ENCODE measurements at regions not wholly inside any gene's neighbourhood (a gene's known extent, or its start where the extent isn't known, plus 50 kb on each side); places are given as distances from the start of the nearest gene placed in this dataset.
A peak's percentile ranks its signal among the peaks of the same experiment; 100 is the strongest.

GRCh38 chr5:82519558-82519957, 241.4 kb upstream of the RPS23 start:
- H3K4me3 ChIP-seq (ENCODE audit: low read depth in 1 of 3, low read length in 3 of 3) = no peak overlapping the region
- H3K9me3 ChIP-seq (ENCODE audit: control insufficient read depth in 4 of 4, low read length in 3 of 4) = no peaks in the 10 kb centered on the region
- peaks cover 0 to 3% (median 0%) of the 10 kb centered on the region in 4 donors for H3K4me1 ChIP-seq (ENCODE audit: control insufficient read depth in 4 of 4, insufficient read depth in 4 of 4, low read length in 3 of 4)
- no peak for DNase-seq (ENCODE audit: low spot score)
- TF ChIP-seq GABPA (IDR thresholded peaks at IDR 0.05 in 1 of 2, conservative IDR thresholded peaks at IDR 0.05 in 1 of 2) (no peak), RAD21 (IDR thresholded peaks at IDR 0.05) (no peak), CTCF (IDR thresholded peaks at IDR 0.05; ENCODE audit: low read depth, low read length, missing input control) (no peak)
- 88% methylated on average over 3 of the region's 3 CpGs for WGBS
- no peaks in the 10 kb centered on the region for H3K27me3 ChIP-seq (ENCODE audit: control insufficient read depth in 4 of 4, insufficient read depth in 4 of 4, low read length in 3 of 4)
- no peak overlapping the region for H3K27ac ChIP-seq (ENCODE audit: low read depth in 1 of 2, low read length in 2 of 2)
- H3K9ac ChIP-seq (ENCODE audit: low read depth in 1 of 2, low read length in 2 of 2) = no peak overlapping the region
- no peaks in the 10 kb centered on the region for H3K36me3 ChIP-seq (ENCODE audit: control insufficient read depth in 4 of 4, insufficient read depth in 3 of 4, low read depth in 1 of 4, low read length in 3 of 4)

- Histone ChIP-seq H3K36me3 (ENCODE audit: control insufficient read depth in 4 of 4, insufficient read depth in 3 of 4, low read depth in 1 of 4, low read length in 3 of 4) (no peaks in the 10 kb centered on the region), H3K9me3 (ENCODE audit: control insufficient read depth in 4 of 4, low read length in 3 of 4) (no peaks in the 10 kb centered on the region), H3K27ac (ENCODE audit: low read depth in 1 of 2, low read length in 2 of 2) (no peak overlapping the region), H3K4me3 (ENCODE audit: low read depth in 1 of 3, low read length in 3 of 3) (no peak overlapping the region), H3K27me3 (ENCODE audit: control insufficient read depth in 4 of 4, insufficient read depth in 4 of 4, low read length in 3 of 4) (no peaks in the 10 kb centered on the region), H3K4me1 (ENCODE audit: control insufficient read depth in 4 of 4, insufficient read depth in 4 of 4, low read length in 3 of 4) (peaks cover 0 to 3% (median 0%) of the 10 kb centered on the region in 4 donors), H3K9ac (ENCODE audit: low read depth in 1 of 2, low read length in 2 of 2) (no peak overlapping the region)
- WGBS = 54% methylated on average over 4 of the region's 4 CpGs
- no peak for DNase-seq (ENCODE audit: low spot score)
- TF ChIP-seq ZBTB33 (IDR thresholded peaks at IDR 0.05) = no peak
- TF ChIP-seq HNF4A (conservative IDR thresholded peaks at IDR 0.05) = peak; percentile 36 to 46
These were observed 239.5 kb upstream of the RPS23 start for GRCh38 chr5:82517544-82518075.

GRCh38 chr5:82513738-82514137, 235.6 kb upstream of the RPS23 start:
- TF ChIP-seq CTCF (IDR thresholded peaks at IDR 0.05; ENCODE audit: low read depth, low read length, missing input control) (no peak), TAF1 (conservative IDR thresholded peaks at IDR 0.05) (no peak), REST (IDR thresholded peaks at IDR 0.05) (no peak), RAD21 (IDR thresholded peaks at IDR 0.05) (no peak), SP1 (IDR thresholded peaks at IDR 0.05) (no peak), EGR1 (IDR thresholded peaks at IDR 0.05; ENCODE audit: low read depth in 2 of 2) (no peak), ZBTB33 (IDR thresholded peaks at IDR 0.05) (no peak)
- no peaks in the 10 kb centered on the region for H3K36me3 ChIP-seq (ENCODE audit: control insufficient read depth in 4 of 4, insufficient read depth in 3 of 4, low read depth in 1 of 4, low read length in 3 of 4)
- WGBS = 94% methylated on average over 5 of the region's 5 CpGs
- no peak for DNase-seq (ENCODE audit: low spot score)
- H3K9me3 ChIP-seq (ENCODE audit: control insufficient read depth in 4 of 4, low read length in 3 of 4) = no peaks in the 10 kb centered on the region
- H3K4me3 ChIP-seq (ENCODE audit: low read depth in 1 of 3, low read length in 3 of 3) = no peak overlapping the region
- H3K27me3 ChIP-seq (ENCODE audit: control insufficient read depth in 4 of 4, insufficient read depth in 4 of 4, low read length in 3 of 4) = no peaks in the 10 kb centered on the region
- no peak overlapping the region for H3K9ac ChIP-seq (ENCODE audit: low read depth in 1 of 2, low read length in 2 of 2)
- peaks cover 0 to 3% (median 0%) of the 10 kb centered on the region in 4 donors for H3K4me1 ChIP-seq (ENCODE audit: control insufficient read depth in 4 of 4, insufficient read depth in 4 of 4, low read length in 3 of 4)
- H3K27ac ChIP-seq (ENCODE audit: low read depth in 1 of 2, low read length in 2 of 2) = no peak overlapping the region
